WTC11 (cell line): ENCODE measurements at regions not wholly inside any gene's neighbourhood (a gene's known extent, or its start where the extent isn't known, plus 50 kb on each side); places are given as distances from the start of the nearest gene placed in this dataset.

ENCODE experiments used
- ATAC-seq: fragments of 200-7000 bp; cut with Tn5 transposase; 2 replicates; pipeline ENCODE4 v1.10.0; 2021; ENCODE audit warnings: mild to moderate bottlenecking, moderate library complexity
- CTCF ChIA-PET: fragments of 300-600 bp; sonication (Branson Sonifier 250); formaldehyde crosslinking; loops from one replicate; lab custom pipeline; 2021; ENCODE audit warnings: antibody characterized with exemption; lab: Charles Lee
- POLR2A ChIA-PET: fragments of 350-600 bp; sonication (Branson Sonifier 250); formaldehyde crosslinking; loops from one replicate; lab custom pipeline; 2021; ENCODE audit warnings: antibody characterized with exemption; lab: Charles Lee
- DNase-seq: peaks from one replicate; pipeline ENCODE4 v3.0.0; 2021; ENCODE audit warnings: low spot score
- H3K27ac Mint-ChIP-seq: 2 replicates; pipeline ENCODE4 v1.8.0; 2021; ENCODE audit warnings: mixed read lengths
- H3K27me3 Mint-ChIP-seq: 2 replicates; pipeline ENCODE4 v1.8.0; 2021; ENCODE audit warnings: low read depth, mild to moderate bottlenecking, moderate library complexity, mixed read lengths
- H3K36me3 Mint-ChIP-seq: 2 replicates; pipeline ENCODE4 v1.8.0; 2021; ENCODE audit warnings: mixed read lengths
- H3K4me1 Mint-ChIP-seq: 2 replicates; pipeline ENCODE4 v1.8.0; 2022; ENCODE audit warnings: mixed read lengths
- H3K4me3 Mint-ChIP-seq: 2 replicates; pipeline ENCODE4 v1.8.0; 2021; ENCODE audit warnings: mild to moderate bottlenecking, moderate library complexity, mixed read lengths
- H3K9me3 Mint-ChIP-seq: 2 replicates; pipeline ENCODE4 v1.8.0; 2021; ENCODE audit warnings: mixed read lengths
- ATF6 ChIP-seq: sonication (generic); formaldehyde crosslinking; IDR thresholded peaks from 2 replicates; pipeline ENCODE4 v1.8.1; 2023; ENCODE audit warnings: mild to moderate bottlenecking, missing genetic modification reagents
- CREM ChIP-seq: sonication (generic); formaldehyde crosslinking; IDR thresholded peaks from 2 replicates; pipeline ENCODE4 v1.8.1; 2022; ENCODE audit warnings: mild to moderate bottlenecking, missing genetic modification reagents, moderate library complexity
- E2F4 ChIP-seq: sonication (generic); formaldehyde crosslinking; IDR thresholded peaks from 2 replicates; pipeline ENCODE4 v1.8.1; 2022; ENCODE audit warnings: low read depth, mild to moderate bottlenecking, moderate library complexity, missing genetic modification reagents, borderline replicate concordance
- ELF4 ChIP-seq: sonication (generic); formaldehyde crosslinking; IDR thresholded peaks from 2 replicates; pipeline ENCODE4 v1.8.1; 2022; ENCODE audit warnings: low read depth, mild to moderate bottlenecking, moderate library complexity, missing genetic modification reagents
- EMX1 ChIP-seq: fragments of 250-450 bp; sonication (Bioruptor Pico); IDR thresholded peaks from 2 replicates; pipeline ENCODE4 v1.8.0; 2021; ENCODE audit warnings: mild to moderate bottlenecking
- FOXP1 ChIP-seq: sonication (generic); formaldehyde crosslinking; IDR thresholded peaks from 2 replicates; pipeline ENCODE4 v1.8.0; 2022; ENCODE audit warnings: missing genetic modification reagents, mild to moderate bottlenecking, moderate library complexity, borderline replicate concordance
- GABPB1 ChIP-seq: sonication (generic); formaldehyde crosslinking; IDR thresholded peaks from 2 replicates; pipeline ENCODE4 v1.8.1; 2023; ENCODE audit warnings: mild to moderate bottlenecking, missing genetic modification reagents
- GRHL2 ChIP-seq: fragments of 250-450 bp; sonication (Bioruptor Pico); IDR thresholded peaks from 2 replicates; pipeline ENCODE4 v1.8.0; 2022; ENCODE audit warnings: mild to moderate bottlenecking, moderate library complexity; ENCODE audit not compliant: insufficient replicate concordance, severe bottlenecking
- IRF2 ChIP-seq: sonication (generic); formaldehyde crosslinking; IDR thresholded peaks from 2 replicates; pipeline ENCODE4 v1.8.0; 2022; ENCODE audit warnings: low read depth, missing genetic modification reagents, borderline replicate concordance
- NR2C2 ChIP-seq: sonication (generic); formaldehyde crosslinking; IDR thresholded peaks from 2 replicates; pipeline ENCODE4 v1.8.0; 2022; ENCODE audit warnings: mild to moderate bottlenecking, missing genetic modification reagents
- NR3C1 ChIP-seq: sonication (generic); formaldehyde crosslinking; conservative IDR thresholded peaks from 2 replicates; pipeline ENCODE4 v1.8.1; 2023; ENCODE audit warnings: low read depth, mild to moderate bottlenecking, missing genetic modification reagents
- PRRX2 ChIP-seq: fragments of 250-450 bp; sonication (Bioruptor Pico); IDR thresholded peaks from 2 replicates; pipeline ENCODE4 v1.8.0; 2021; ENCODE audit warnings: mild to moderate bottlenecking
- RORB ChIP-seq: fragments of 250-450 bp; sonication (Bioruptor Pico); IDR thresholded peaks from 2 replicates; pipeline ENCODE4 v1.9.0; 2021; ENCODE audit warnings: mild to moderate bottlenecking
- SMAD3 ChIP-seq: sonication (generic); formaldehyde crosslinking; IDR thresholded peaks from 2 replicates; pipeline ENCODE4 v1.8.0; 2022; ENCODE audit warnings: missing genetic modification reagents, mild to moderate bottlenecking, borderline replicate concordance
- SP1 ChIP-seq: sonication (generic); formaldehyde crosslinking; conservative IDR thresholded peaks from 2 replicates; pipeline ENCODE4 v1.8.1; 2022; ENCODE audit warnings: missing genetic modification reagents
- TEAD4 ChIP-seq: sonication (generic); formaldehyde crosslinking; IDR thresholded peaks from 2 replicates; pipeline ENCODE4 v1.8.0; 2022; ENCODE audit warnings: mild to moderate bottlenecking, missing genetic modification reagents
- ZNF512 ChIP-seq: sonication (generic); formaldehyde crosslinking; IDR thresholded peaks from 2 replicates; pipeline ENCODE4 v1.8.1; 2022; ENCODE audit warnings: missing genetic modification reagents, borderline replicate concordance
- ZNF532 ChIP-seq: fragments of 250-450 bp; sonication (Bioruptor Pico); IDR thresholded peaks from 2 replicates; pipeline ENCODE4 v1.9.0; 2021; ENCODE audit warnings: mild to moderate bottlenecking, borderline replicate concordance
- TF ChIP-seq, protein P1 (sequence below): sonication (generic); formaldehyde crosslinking; IDR thresholded peaks from 2 replicates; pipeline ENCODE4 v1.8.1; 2022; ENCODE audit warnings: low read depth, missing genetic modification reagents, borderline replicate concordance

DNA sequence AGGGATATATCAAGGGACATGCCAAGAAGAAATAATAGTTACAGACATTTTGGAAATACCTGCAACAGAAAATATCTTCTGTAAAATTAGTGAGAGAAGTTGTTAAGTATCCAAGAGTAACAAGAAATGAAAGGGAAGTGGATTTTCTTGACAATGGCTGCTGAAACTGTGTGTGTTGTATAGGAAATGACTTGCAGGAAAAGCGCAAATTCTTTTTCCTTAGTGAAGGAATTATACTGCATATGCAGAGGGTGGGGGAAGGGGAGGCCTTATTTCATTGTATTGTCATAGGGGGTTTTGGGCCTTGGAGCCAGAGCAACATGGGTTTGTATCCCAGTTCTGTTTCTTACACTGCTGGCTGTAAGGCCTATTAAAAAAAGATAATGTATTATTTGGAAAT, 84.4 kb upstream of the DDHD1 start (continued):
- TF ChIP-seq ZNF532 (CRISPR knock-in tag) = no peak
- TF ChIP-seq IRF2 = no peak
- TF ChIP-seq RORB (CRISPR knock-in tag) = no peak

DNA sequence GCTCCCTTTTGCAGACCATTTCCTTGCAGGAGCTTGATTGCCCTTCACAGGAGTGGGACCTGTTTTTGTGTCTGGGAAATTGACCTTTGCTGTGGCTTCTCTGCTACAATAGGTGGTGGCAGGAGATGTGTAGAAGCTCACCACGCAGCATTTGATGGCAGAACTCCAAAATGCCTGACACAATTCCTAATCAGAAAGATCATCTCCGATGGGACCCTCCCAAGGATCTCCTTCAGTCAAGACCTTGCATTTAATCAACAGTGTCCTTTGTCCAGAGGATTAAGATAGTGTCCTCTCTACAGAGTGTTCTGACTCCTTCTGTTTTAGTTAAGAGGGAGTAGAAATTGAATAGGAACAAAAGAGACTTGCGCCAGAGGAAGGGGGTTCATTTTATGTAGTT, 83.6 kb upstream of the DDHD1 start:
- Mint-ChIP-seq H3K27me3 (no peaks in the 10 kb centered on the region), H3K4me3 (no peak overlapping the region), H3K27ac (no peak overlapping the region), H3K4me1 (peaks cover 17% of the 10 kb centered on the region), H3K9me3 (peaks cover 34% of the 10 kb centered on the region), H3K36me3 (peaks cover 8% of the 10 kb centered on the region)
- CTCF ChIA-PET = interaction anchor here (0.8 kb wide), 1 partner anchor 19 kb away, joined by 4 read pairs; no protein-coding TSS in a partner anchor
- ATAC-seq = no peak
- no peak for DNase-seq
- POLR2A ChIA-PET = no interaction called here
- TF ChIP-seq ZNF512 (CRISPR knock-in tag) (no peak), ATF6 (CRISPR knock-in tag) (no peak), FOXP1 (CRISPR knock-in tag) (no peak), CREM (no peak), E2F4 (CRISPR knock-in tag) (no peak), PRRX2 (CRISPR knock-in tag) (no peak), TEAD4 (no peak), GABPB1 (CRISPR knock-in tag) (no peak), EMX1 (no peak), NR2C2 (CRISPR knock-in tag) (no peak), SMAD3 (CRISPR knock-in tag) (no peak), NR3C1 (no peak), ELF4 (CRISPR knock-in tag) (no peak), SP1 (CRISPR knock-in tag) (no peak), GRHL2 (CRISPR knock-in tag) (no peak)
- TF ChIP-seq, protein P1, sequence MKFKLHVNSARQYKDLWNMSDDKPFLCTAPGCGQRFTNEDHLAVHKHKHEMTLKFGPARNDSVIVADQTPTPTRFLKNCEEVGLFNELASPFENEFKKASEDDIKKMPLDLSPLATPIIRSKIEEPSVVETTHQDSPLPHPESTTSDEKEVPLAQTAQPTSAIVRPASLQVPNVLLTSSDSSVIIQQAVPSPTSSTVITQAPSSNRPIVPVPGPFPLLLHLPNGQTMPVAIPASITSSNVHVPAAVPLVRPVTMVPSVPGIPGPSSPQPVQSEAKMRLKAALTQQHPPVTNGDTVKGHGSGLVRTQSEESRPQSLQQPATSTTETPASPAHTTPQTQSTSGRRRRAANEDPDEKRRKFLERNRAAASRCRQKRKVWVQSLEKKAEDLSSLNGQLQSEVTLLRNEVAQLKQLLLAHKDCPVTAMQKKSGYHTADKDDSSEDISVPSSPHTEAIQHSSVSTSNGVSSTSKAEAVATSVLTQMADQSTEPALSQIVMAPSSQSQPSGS = no peak
